ENCODE measurements at regions not wholly inside any gene's neighbourhood (a gene's known extent, or its start where the extent isn't known, plus 50 kb on each side); places are given as distances from the start of the nearest gene placed in this dataset.

- DNase-seq, result no peak
Observed at GRCh38 chr9:84136119-84136868, 155.7 kb downstream of the RMI1 start.

GRCh38 chr9:84137968-84138367 is 157.4 kb downstream of the RMI1 start:
- DNase-seq, result no peak

GRCh38 chr9:84138541-84138940 is 157.9 kb downstream of the RMI1 start:
- DNase-seq, result no peak

GRCh38 chr9:84139296-84140070 is 158.9 kb downstream of the RMI1 start:
- DNase-seq, result no peak

GRCh38 chr9:84140535-84141101 is 160.0 kb downstream of the RMI1 start:
- peak; percentile 61 for DNase-seq

- DNase-seq, result no peak
Observed at GRCh38 chr9:84141741-84142370, 161.3 kb downstream of the RMI1 start.

GRCh38 chr9:84145031-84145430 is 164.4 kb downstream of the RMI1 start:
- DNase-seq, result no peak

- no peak for DNase-seq
Observed at GRCh38 chr9:84145780-84146179, 165.2 kb downstream of the RMI1 start.

- DNase-seq, result no peak
Observed at GRCh38 chr9:84146893-84147710, 166.5 kb downstream of the RMI1 start.

GRCh38 chr9:84151236-84151635 is 170.6 kb downstream of the RMI1 start:
- DNase-seq, result no peak

GRCh38 chr9:84151640-84152039 is 171.0 kb downstream of the RMI1 start:
- DNase-seq, result no peak

- DNase-seq, result no peak
Observed at GRCh38 chr9:84152204-84152603, 171.6 kb downstream of the RMI1 start.

- no peak for DNase-seq
Observed at GRCh38 chr9:84153885-84154284, 173.3 kb downstream of the RMI1 start.

GRCh38 chr9:84154320-84154719 is 173.7 kb downstream of the RMI1 start:
- DNase-seq, result no peak

- DNase-seq, result no peak
Observed at GRCh38 chr9:84163052-84163650, 177.4 kb downstream of the SLC28A3 start.

GRCh38 chr9:84166891-84167290 is 173.7 kb downstream of the SLC28A3 start:
- no peak for DNase-seq

GRCh38 chr9:84169240-84169639 is 171.3 kb downstream of the SLC28A3 start:
- no peak for DNase-seq

GRCh38 chr9:84170521-84171141 is 169.9 kb downstream of the SLC28A3 start:
- no peak for DNase-seq

GRCh38 chr9:84173961-84174360 is 166.6 kb downstream of the SLC28A3 start:
- no peak for DNase-seq

- no peak for DNase-seq
Observed at GRCh38 chr9:84174486-84174885, 166.1 kb downstream of the SLC28A3 start.

- DNase-seq, result no peak
Observed at GRCh38 chr9:84177407-84177806, 163.2 kb downstream of the SLC28A3 start.

- no peak for DNase-seq
Observed at GRCh38 chr9:84179531-84179930, 161.0 kb downstream of the SLC28A3 start.
